ENCODE measurements at regions not wholly inside any gene's neighbourhood (a gene's known extent, or its start where the extent isn't known, plus 50 kb on each side); places are given as distances from the start of the nearest gene placed in this dataset.

- intact Hi-C loops (cut with micrococcal nuclease): no loop called here
- H3K36me3 ChIP-seq (ENCODE audit: control insufficient read depth in 1 of 2, insufficient read depth in 2 of 2, low read length in 2 of 2): no peaks in the 10 kb centered on the region
- H3K79me2 ChIP-seq (ENCODE audit: insufficient read depth, low read length): no peaks in the 10 kb centered on the region
- ATAC-seq (no peak), DNase-seq (ENCODE audit: low read depth, low spot score) (no peak)
- H3K4me2 ChIP-seq (ENCODE audit: low read length): no peak overlapping the region
- no peaks in the 10 kb centered on the region for H3K9me3 ChIP-seq (ENCODE audit: control insufficient read depth in 1 of 2, insufficient read depth in 1 of 2, low read depth in 1 of 2, low read length in 2 of 2)
- ChIA-PET CTCF (no interaction called here), POLR2A (no interaction called here), RAD21 (ENCODE audit: low non-redundant PET in 1 of 2, low total read pairs in 2 of 2, uncharacterized antibody in 2 of 2, unreplicated experiment in 2 of 2) (no interaction called here)
- no peaks in the 10 kb centered on the region for H3K4me1 ChIP-seq (ENCODE audit: control insufficient read depth in 1 of 2, insufficient read depth in 2 of 2, low read length in 2 of 2)
- H3K27me3 ChIP-seq (ENCODE audit: insufficient read depth, low read length): no peaks in the 10 kb centered on the region
- TF ChIP-seq ATF3 (IDR thresholded peaks at IDR 0.05) (no peak), POLR2A (IDR thresholded peaks at IDR 0.05; ENCODE audit: borderline replicate concordance, extremely low read depth, insufficient read depth, insufficient read length) (no peak), FOSL1 (IDR thresholded peaks at IDR 0.05; ENCODE audit: low read depth) (no peak), SP1 (IDR thresholded peaks at IDR 0.05; ENCODE audit: low read depth) (no peak), EGR1 (IDR thresholded peaks at IDR 0.05; ENCODE audit: low read depth) (no peak), EZH2 (IDR thresholded peaks at IDR 0.05) (no peak), POLR2AphosphoS5 (IDR thresholded peaks at IDR 0.05; ENCODE audit: low read depth, low read length) (no peak), JUND (IDR thresholded peaks at IDR 0.05) (no peak), CEBPB (IDR thresholded peaks at IDR 0.05; ENCODE audit: low read depth) (no peak), CBX3 (IDR thresholded peaks at IDR 0.05; ENCODE audit: low read depth) (no peak)
- TF ChIP-seq, protein P1, sequence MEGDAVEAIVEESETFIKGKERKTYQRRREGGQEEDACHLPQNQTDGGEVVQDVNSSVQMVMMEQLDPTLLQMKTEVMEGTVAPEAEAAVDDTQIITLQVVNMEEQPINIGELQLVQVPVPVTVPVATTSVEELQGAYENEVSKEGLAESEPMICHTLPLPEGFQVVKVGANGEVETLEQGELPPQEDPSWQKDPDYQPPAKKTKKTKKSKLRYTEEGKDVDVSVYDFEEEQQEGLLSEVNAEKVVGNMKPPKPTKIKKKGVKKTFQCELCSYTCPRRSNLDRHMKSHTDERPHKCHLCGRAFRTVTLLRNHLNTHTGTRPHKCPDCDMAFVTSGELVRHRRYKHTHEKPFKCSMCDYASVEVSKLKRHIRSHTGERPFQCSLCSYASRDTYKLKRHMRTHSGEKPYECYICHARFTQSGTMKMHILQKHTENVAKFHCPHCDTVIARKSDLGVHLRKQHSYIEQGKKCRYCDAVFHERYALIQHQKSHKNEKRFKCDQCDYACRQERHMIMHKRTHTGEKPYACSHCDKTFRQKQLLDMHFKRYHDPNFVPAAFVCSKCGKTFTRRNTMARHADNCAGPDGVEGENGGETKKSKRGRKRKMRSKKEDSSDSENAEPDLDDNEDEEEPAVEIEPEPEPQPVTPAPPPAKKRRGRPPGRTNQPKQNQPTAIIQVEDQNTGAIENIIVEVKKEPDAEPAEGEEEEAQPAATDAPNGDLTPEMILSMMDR (IDR thresholded peaks at IDR 0.05 in 2 of 3, conservative IDR thresholded peaks at IDR 0.05 in 1 of 3; ENCODE audit: borderline replicate concordance in 1 of 3, insufficient read depth in 1 of 3, low read depth in 2 of 3, low read length in 2 of 3): no peak
- TF ChIP-seq, protein P2, sequence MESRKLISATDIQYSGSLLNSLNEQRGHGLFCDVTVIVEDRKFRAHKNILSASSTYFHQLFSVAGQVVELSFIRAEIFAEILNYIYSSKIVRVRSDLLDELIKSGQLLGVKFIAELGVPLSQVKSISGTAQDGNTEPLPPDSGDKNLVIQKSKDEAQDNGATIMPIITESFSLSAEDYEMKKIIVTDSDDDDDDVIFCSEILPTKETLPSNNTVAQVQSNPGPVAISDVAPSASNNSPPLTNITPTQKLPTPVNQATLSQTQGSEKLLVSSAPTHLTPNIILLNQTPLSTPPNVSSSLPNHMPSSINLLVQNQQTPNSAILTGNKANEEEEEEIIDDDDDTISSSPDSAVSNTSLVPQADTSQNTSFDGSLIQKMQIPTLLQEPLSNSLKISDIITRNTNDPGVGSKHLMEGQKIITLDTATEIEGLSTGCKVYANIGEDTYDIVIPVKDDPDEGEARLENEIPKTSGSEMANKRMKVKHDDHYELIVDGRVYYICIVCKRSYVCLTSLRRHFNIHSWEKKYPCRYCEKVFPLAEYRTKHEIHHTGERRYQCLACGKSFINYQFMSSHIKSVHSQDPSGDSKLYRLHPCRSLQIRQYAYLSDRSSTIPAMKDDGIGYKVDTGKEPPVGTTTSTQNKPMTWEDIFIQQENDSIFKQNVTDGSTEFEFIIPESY (IDR thresholded peaks at IDR 0.05; ENCODE audit: extremely low read depth, insufficient replicate concordance, low read length): no peak
- no peaks in the 10 kb centered on the region for H4K20me1 ChIP-seq (ENCODE audit: insufficient read depth)
- no TSS peak for BruUV-seq (replicated peaks)
- no peak overlapping the region for H3K27ac ChIP-seq (ENCODE audit: low read depth, low read length)
- H3K9ac ChIP-seq (ENCODE audit: low read length): no peak overlapping the region
- no peak overlapping the region for H2AFZ ChIP-seq (ENCODE audit: low read depth, low read length, poor library complexity, severe bottlenecking)
- no peaks in the 10 kb centered on the region for H3K9me2 ChIP-seq (ENCODE audit: insufficient read depth)
- no peak overlapping the region for H3K4me3 ChIP-seq (replicated peaks in 1 of 2; ENCODE audit: low read depth in 1 of 2, low read length in 2 of 2)
Observed at GRCh38 chr1:172789840-172790239, 130.9 kb downstream of the FASLG start.
